Nephron progenitor cell (in vitro differentiated cells): ENCODE measurements at regions not wholly inside any gene's neighbourhood (a gene's known extent, or its start where the extent isn't known, plus 50 kb on each side); places are given as distances from the start of the nearest gene placed in this dataset.

Experiments used
- DNase-seq: peaks from one replicate; pipeline ENCODE4 v3.0.0; 2021
- H3K27ac Mint-ChIP-seq: 2 replicates; pipeline ENCODE4 v1.8.0; 2021; ENCODE audit warnings: mild to moderate bottlenecking, moderate library complexity, mixed read lengths
- H3K27me3 Mint-ChIP-seq: 2 replicates; pipeline ENCODE4 v1.8.0; 2021; ENCODE audit warnings: mild to moderate bottlenecking, low read depth, mixed read lengths; ENCODE audit not compliant: poor library complexity
- H3K36me3 Mint-ChIP-seq: 2 replicates; pipeline ENCODE4 v1.8.0; 2021; ENCODE audit warnings: low read depth, mixed read lengths
- H3K4me1 Mint-ChIP-seq: 2 replicates; pipeline ENCODE4 v1.8.0; 2021; ENCODE audit warnings: mixed read lengths
- H3K4me3 Mint-ChIP-seq: 2 replicates; pipeline ENCODE4 v1.8.0; 2021; ENCODE audit warnings: mild to moderate bottlenecking, moderate library complexity, mixed read lengths
- H3K9me3 Mint-ChIP-seq: 2 replicates; pipeline ENCODE4 v1.8.0; 2021; ENCODE audit warnings: mild to moderate bottlenecking, moderate library complexity, mixed read lengths
- TF ChIP-seq, protein P1 (sequence below): fragments of 200-600 bp; sonication (generic); IDR thresholded peaks from 2 replicates; pipeline ENCODE4 v1.5.0; 2021; ENCODE audit warnings: antibody characterized with exemption

DNA sequence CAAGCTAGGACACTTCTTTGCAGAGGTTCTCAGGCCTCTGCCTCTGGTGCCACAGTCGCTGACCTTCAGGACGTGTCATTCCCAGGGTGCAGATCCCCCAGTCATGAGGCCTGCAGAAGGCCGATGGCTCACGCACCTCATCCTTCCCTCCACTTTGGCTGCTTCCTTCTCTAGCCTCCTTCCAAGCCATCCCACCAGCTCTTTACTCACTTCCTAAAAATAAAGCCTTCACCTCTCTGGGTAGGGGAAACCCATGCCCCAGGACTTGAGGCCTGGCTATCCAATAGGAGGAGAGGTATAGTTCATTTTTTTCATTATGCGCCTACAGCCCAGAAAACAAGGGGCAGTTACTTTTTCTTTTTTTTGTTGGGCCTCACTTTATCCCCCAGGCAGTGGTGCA, 91.4 kb downstream of the B3GNT2 start:
- H3K4me3 Mint-ChIP-seq: no peak overlapping the region
- peaks cover 5% of the 10 kb centered on the region for H3K36me3 Mint-ChIP-seq
- peaks cover 9% of the 10 kb centered on the region for H3K4me1 Mint-ChIP-seq

DNA sequence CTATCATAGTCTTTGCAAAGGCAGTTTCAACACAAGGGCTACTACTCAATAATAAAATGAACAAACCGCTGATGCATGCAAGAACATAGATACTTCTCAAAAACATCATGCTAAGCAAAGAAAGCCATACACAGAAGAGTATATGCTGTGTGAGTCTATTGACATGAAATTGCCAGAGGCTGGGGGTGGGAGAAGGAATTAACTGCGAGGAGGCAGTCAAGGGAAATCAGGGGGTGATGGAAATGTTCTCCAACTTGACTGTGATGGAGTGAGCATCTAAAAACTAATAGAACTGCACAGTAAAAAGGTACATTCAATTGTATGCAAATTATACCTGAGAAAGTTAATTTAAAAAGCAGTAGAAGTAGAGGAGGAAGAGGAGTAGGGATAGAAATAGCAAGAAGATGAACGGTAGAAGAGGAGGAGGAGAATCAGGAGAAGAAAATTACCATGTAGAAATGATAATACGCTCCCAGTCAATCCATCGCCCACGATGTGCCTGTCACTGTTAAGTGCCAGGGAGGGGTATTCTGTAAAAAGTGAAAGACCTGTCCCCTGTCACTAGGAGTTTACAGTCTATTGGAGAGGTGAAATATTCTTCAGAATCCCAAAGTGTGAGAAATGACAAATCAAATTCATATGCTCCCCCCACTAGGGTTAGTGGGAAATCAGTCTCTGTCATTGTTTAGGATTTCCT, 90.3 kb downstream of the B3GNT2 start:
- H3K27ac Mint-ChIP-seq: no peak overlapping the region
- no peak for DNase-seq
- H3K27me3 Mint-ChIP-seq: peaks cover 6% of the 10 kb centered on the region
- peaks cover 34% of the 10 kb centered on the region for H3K9me3 Mint-ChIP-seq
- H3K4me1 Mint-ChIP-seq: no peaks in the 10 kb centered on the region
- TF ChIP-seq, protein P1, sequence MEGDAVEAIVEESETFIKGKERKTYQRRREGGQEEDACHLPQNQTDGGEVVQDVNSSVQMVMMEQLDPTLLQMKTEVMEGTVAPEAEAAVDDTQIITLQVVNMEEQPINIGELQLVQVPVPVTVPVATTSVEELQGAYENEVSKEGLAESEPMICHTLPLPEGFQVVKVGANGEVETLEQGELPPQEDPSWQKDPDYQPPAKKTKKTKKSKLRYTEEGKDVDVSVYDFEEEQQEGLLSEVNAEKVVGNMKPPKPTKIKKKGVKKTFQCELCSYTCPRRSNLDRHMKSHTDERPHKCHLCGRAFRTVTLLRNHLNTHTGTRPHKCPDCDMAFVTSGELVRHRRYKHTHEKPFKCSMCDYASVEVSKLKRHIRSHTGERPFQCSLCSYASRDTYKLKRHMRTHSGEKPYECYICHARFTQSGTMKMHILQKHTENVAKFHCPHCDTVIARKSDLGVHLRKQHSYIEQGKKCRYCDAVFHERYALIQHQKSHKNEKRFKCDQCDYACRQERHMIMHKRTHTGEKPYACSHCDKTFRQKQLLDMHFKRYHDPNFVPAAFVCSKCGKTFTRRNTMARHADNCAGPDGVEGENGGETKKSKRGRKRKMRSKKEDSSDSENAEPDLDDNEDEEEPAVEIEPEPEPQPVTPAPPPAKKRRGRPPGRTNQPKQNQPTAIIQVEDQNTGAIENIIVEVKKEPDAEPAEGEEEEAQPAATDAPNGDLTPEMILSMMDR: no peak
- H3K4me3 Mint-ChIP-seq: no peak overlapping the region
- H3K36me3 Mint-ChIP-seq: peaks cover 5% of the 10 kb centered on the region

More for the DNA sequence above, 91.4 kb downstream of the B3GNT2 start:
- TF ChIP-seq, protein P1: no peak
- no peak for DNase-seq
- peaks cover 6% of the 10 kb centered on the region for H3K27me3 Mint-ChIP-seq
- H3K27ac Mint-ChIP-seq: no peak overlapping the region
- H3K9me3 Mint-ChIP-seq: peaks cover 34% of the 10 kb centered on the region

DNA sequence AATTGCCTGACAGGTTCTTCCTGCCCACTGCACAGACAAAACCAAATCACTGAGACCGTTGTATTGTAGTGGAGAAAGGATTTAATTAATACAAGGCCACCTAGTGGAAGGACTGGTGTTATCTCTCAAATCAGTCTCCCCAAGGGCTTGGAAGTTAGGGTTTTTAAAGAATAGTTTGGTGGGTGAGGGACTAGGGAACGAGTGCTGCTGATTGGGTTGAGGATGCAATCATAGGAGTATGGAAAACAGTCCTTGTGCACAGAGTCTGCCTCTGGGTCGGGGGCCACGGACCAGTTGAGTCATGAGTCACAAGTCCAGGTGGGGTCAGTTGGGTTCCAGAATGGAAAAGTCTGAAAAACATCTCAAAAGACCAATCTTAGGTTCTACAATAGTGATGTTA, 89.1 kb downstream of the B3GNT2 start:
- TF ChIP-seq, protein P1: no peak
- H3K4me1 Mint-ChIP-seq: no peaks in the 10 kb centered on the region
- no peak for DNase-seq
- H3K36me3 Mint-ChIP-seq: peaks cover 5% of the 10 kb centered on the region
- no peak overlapping the region for H3K27ac Mint-ChIP-seq
- no peak overlapping the region for H3K4me3 Mint-ChIP-seq
- peaks cover 42% of the 10 kb centered on the region for H3K9me3 Mint-ChIP-seq
- H3K27me3 Mint-ChIP-seq: peaks cover 6% of the 10 kb centered on the region

DNA sequence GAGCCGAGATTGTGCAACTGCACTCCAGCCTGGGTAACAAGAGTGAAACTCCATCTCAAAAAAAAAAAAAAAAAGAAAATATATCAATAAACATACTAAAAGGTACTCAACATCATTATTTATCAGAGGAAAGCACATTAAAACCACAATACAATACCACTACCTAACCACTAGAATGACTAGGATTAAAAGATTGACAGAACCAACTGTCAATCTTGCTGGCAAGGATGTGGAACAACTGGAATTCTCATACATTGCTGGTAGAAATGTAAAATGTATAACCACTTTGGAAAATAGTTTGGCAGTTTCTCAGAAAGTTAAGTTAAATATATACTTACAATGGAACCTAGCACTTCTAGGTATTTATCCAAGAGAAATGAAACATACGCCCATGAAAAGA, 88.6 kb downstream of the B3GNT2 start:
- Mint-ChIP-seq H3K27me3 (peaks cover 6% of the 10 kb centered on the region), H3K9me3 (peaks cover 47% of the 10 kb centered on the region), H3K36me3 (peaks cover 5% of the 10 kb centered on the region), H3K4me3 (no peak overlapping the region), H3K4me1 (no peaks in the 10 kb centered on the region), H3K27ac (no peak overlapping the region)
- TF ChIP-seq, protein P1: no peak
- DNase-seq: no peak

DNA sequence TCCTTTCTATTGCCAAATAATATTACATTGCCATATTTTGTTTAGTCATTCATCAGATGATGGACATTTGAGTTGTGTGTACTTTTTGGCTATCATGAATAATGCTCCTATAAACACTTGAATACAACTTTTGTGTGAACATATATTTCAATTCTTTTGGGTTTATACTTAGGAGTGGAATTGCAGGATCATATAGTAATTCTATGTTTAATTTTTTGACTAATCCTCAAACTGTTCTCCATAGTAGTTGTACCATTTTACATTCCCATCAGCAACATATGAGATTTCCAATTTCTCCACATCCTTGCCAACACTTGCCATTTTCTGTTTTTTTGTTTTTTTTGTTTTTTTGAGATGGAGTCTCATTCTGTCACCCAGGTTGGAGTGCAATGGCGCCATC, 87.2 kb downstream of the B3GNT2 start:
- Mint-ChIP-seq H3K27ac (no peak overlapping the region), H3K36me3 (peaks cover 10% of the 10 kb centered on the region), H3K4me1 (no peaks in the 10 kb centered on the region), H3K4me3 (no peak overlapping the region), H3K9me3 (peaks cover 60% of the 10 kb centered on the region), H3K27me3 (peaks cover 6% of the 10 kb centered on the region)
- TF ChIP-seq, protein P1: no peak
- no peak for DNase-seq

DNA sequence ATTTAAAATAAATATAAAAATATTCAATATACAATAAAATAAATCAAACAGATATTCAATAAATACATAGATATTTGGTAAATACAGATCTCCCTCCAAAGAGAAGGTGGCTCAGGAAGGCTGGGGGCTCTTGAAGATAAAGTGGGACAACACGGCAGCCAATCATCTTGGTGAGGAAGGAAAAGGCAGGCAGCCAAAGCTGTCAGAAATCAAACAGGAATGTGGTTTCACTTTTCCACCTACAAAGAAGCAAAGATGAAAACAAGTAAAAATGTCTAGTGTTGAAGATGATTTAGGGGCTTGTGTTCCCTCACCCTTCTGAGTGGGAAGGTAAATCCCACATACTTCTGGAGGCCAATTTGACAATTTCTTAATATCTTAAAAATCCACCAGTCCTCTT, 85.7 kb downstream of the B3GNT2 start:
- TF ChIP-seq, protein P1: no peak
- H3K27me3 Mint-ChIP-seq: peaks cover 6% of the 10 kb centered on the region
- no peak overlapping the region for H3K27ac Mint-ChIP-seq
- peaks cover 69% of the 10 kb centered on the region for H3K9me3 Mint-ChIP-seq
- H3K4me1 Mint-ChIP-seq: no peaks in the 10 kb centered on the region
- H3K36me3 Mint-ChIP-seq: peaks cover 18% of the 10 kb centered on the region
- H3K4me3 Mint-ChIP-seq: no peak overlapping the region
- no peak for DNase-seq
